ENCODE measurements at regions not wholly inside any gene's neighbourhood (a gene's known extent, or its start where the extent isn't known, plus 50 kb on each side); places are given as distances from the start of the nearest gene placed in this dataset.

DNA sequence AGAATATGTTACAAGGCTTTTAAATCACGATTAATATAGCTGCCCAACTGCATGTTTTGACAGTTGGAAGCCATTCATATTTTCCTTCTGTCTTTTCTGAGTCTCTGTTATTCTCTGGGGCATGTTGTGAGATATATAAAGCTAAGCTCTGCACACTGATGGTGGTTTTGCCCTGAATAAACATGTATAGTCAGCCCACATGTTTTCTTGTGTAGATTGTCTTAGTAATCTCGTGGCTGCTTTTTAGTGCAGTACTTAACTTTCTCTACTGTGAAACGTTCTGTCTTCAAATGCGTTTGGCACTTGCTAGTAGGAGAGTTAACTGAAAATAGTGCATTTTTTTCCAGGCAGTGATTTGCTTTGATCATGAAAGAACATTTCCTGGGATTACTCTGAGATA lies 268.5 kb downstream of the DNAJB9 start:
- no peak for TF ChIP-seq FOS (IDR thresholded peaks at IDR 0.05; ENCODE audit: low read depth, low read length)
- TF ChIP-seq, protein P1, sequence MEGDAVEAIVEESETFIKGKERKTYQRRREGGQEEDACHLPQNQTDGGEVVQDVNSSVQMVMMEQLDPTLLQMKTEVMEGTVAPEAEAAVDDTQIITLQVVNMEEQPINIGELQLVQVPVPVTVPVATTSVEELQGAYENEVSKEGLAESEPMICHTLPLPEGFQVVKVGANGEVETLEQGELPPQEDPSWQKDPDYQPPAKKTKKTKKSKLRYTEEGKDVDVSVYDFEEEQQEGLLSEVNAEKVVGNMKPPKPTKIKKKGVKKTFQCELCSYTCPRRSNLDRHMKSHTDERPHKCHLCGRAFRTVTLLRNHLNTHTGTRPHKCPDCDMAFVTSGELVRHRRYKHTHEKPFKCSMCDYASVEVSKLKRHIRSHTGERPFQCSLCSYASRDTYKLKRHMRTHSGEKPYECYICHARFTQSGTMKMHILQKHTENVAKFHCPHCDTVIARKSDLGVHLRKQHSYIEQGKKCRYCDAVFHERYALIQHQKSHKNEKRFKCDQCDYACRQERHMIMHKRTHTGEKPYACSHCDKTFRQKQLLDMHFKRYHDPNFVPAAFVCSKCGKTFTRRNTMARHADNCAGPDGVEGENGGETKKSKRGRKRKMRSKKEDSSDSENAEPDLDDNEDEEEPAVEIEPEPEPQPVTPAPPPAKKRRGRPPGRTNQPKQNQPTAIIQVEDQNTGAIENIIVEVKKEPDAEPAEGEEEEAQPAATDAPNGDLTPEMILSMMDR (conservative IDR thresholded peaks at IDR 0.05; ENCODE audit: low read depth, low read length) = no peak
- no peak for TF ChIP-seq POLR2A (IDR thresholded peaks at IDR 0.05; ENCODE audit: low read depth, low read length)
- TF ChIP-seq CEBPB (IDR thresholded peaks at IDR 0.05; ENCODE audit: low read depth, low read length) = no peak
- TF ChIP-seq MAFK (IDR thresholded peaks at IDR 0.05; ENCODE audit: low read depth, low read length) = no peak
- no peak for TF ChIP-seq USF2 (IDR thresholded peaks at IDR 0.05; ENCODE audit: low read depth, low read length)
- TF ChIP-seq CHD1 (IDR thresholded peaks at IDR 0.05; ENCODE audit: low read depth, low read length) = no peak
- no peak for TF ChIP-seq RFX5 (IDR thresholded peaks at IDR 0.05; ENCODE audit: low read depth, low read length)
- TF ChIP-seq RAD21 (IDR thresholded peaks at IDR 0.05; ENCODE audit: low read length) = no peak
- no peak for TF ChIP-seq SMC3 (IDR thresholded peaks at IDR 0.05; ENCODE audit: low read depth, low read length)
- no peak for TF ChIP-seq ELK1 (IDR thresholded peaks at IDR 0.05; ENCODE audit: borderline replicate concordance, low read depth, low read length)
- TF ChIP-seq RCOR1 (IDR thresholded peaks at IDR 0.05; ENCODE audit: insufficient replicate concordance, low read length) = no peak
- TF ChIP-seq MXI1 (IDR thresholded peaks at IDR 0.05; ENCODE audit: borderline replicate concordance, low read depth, low read length) = no peak
- TF ChIP-seq NFE2L2 (IDR thresholded peaks at IDR 0.05; ENCODE audit: low read depth, low read length) = no peak
